ENCODE measurements at regions not wholly inside any gene's neighbourhood (a gene's known extent, or its start where the extent isn't known, plus 50 kb on each side); places are given as distances from the start of the nearest gene placed in this dataset.

DNA sequence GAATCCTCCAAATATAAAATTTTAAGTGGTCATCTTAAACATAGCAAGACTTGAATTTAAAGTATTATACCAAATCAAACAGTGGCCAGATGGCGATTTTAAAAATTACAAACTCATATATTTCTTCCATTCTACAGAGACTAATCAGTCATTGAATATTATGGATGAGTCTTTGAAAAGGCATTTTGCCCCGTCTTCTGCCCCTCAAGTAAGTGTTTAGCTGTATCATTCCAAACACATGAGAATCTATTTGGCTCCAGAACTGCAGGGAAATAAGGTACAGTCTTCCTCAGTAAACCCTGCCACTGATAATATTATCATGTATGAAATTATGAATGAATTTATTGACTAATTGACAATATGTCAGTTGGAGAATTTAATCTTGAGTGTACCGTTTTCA is 191.0 kb downstream of the SLC7A11 start:
- TF ChIP-seq, protein P1, sequence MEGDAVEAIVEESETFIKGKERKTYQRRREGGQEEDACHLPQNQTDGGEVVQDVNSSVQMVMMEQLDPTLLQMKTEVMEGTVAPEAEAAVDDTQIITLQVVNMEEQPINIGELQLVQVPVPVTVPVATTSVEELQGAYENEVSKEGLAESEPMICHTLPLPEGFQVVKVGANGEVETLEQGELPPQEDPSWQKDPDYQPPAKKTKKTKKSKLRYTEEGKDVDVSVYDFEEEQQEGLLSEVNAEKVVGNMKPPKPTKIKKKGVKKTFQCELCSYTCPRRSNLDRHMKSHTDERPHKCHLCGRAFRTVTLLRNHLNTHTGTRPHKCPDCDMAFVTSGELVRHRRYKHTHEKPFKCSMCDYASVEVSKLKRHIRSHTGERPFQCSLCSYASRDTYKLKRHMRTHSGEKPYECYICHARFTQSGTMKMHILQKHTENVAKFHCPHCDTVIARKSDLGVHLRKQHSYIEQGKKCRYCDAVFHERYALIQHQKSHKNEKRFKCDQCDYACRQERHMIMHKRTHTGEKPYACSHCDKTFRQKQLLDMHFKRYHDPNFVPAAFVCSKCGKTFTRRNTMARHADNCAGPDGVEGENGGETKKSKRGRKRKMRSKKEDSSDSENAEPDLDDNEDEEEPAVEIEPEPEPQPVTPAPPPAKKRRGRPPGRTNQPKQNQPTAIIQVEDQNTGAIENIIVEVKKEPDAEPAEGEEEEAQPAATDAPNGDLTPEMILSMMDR (IDR thresholded peaks at IDR 0.05) = no peak
- TF ChIP-seq POLR2AphosphoS5 (IDR thresholded peaks at IDR 0.05; ENCODE audit: low read depth, low read length) (no peak), SIN3A (IDR thresholded peaks at IDR 0.05; ENCODE audit: borderline replicate concordance, insufficient read depth, low read depth, low read length) (no peak)

Data from Panc1 (cell line).